B cell (primary cell): ENCODE measurements at regions not wholly inside any gene's neighbourhood (a gene's known extent, or its start where the extent isn't known, plus 50 kb on each side); places are given as distances from the start of the nearest gene placed in this dataset.

ENCODE experiments used
- ATAC-seq: fragments of 200-7000 bp; cut with Tn5 transposase; one replicate; pipeline ENCODE4 v1.10.0; 2021; ENCODE audit warnings: low read depth, mild to moderate bottlenecking, moderate number of reproducible peaks, moderate library complexity
- CTCF ChIA-PET: fragments of 350-600 bp; sonication (Branson Sonifier 250); formaldehyde crosslinking; loops from one replicate; lab custom pipeline; 2021; ENCODE audit warnings: antibody characterized with exemption, inconsistent platforms; lab: Charles Lee
- POLR2A ChIA-PET: fragments of 350-600 bp; sonication (Branson Sonifier 250); formaldehyde crosslinking; loops from one replicate; lab custom pipeline; 2021; ENCODE audit warnings: antibody characterized with exemption; lab: Charles Lee
- DNase-seq: peaks from one replicate; pipeline ENCODE4 v3.0.0; 2013
- H2AFZ ChIP-seq: 2 replicates; pipeline ENCODE4 v1.6.1; 2012; ENCODE audit warnings: mild to moderate bottlenecking, low read depth, low read length; ENCODE audit not compliant: insufficient read depth, poor library complexity, severe bottlenecking
- H3K27ac ChIP-seq, 2 donors: 1 replicate in 1 of 2; 2 replicates in 1 of 2; pipeline ENCODE4 v1.5.1; 2012 to 2013; ENCODE audit warnings: low read length in 2 of 2, mild to moderate bottlenecking in 2 of 2, moderate library complexity in 1 of 2
- H3K27me3 ChIP-seq, 4 experiments: fragments of 200-600 bp in 1 of 4; sonication (generic) in 1 of 4; replicated peaks in 1 of 4; 1 replicate in 2 of 4; 2 replicates in 2 of 4; pipeline versions ENCODE4 v1.6.1 to v1.7.0; 2013 to 2016; ENCODE audit warnings: low read length in 3 of 4, mild to moderate bottlenecking in 2 of 4, mixed read lengths in 1 of 4, moderate library complexity in 1 of 4; ENCODE audit not compliant: insufficient read depth in 4 of 4, control insufficient read depth in 3 of 4; ENCODE audit errors: control extremely low read depth in 1 of 4
- H3K36me3 ChIP-seq, 2 experiments: replicated peaks in 1 of 2; 1 replicate in 1 of 2; 2 replicates in 1 of 2; pipeline versions ENCODE4 v1.6.1 to v1.7.1; 2013; ENCODE audit warnings: low read length in 1 of 2; ENCODE audit not compliant: insufficient read depth in 2 of 2, control insufficient read depth in 1 of 2; ENCODE audit errors: control extremely low read depth in 1 of 2, extremely low read depth in 1 of 2
- H3K4me1 ChIP-seq, 2 donors: fragments of 200-600 bp in 1 of 2; sonication (generic) in 1 of 2; 1 replicate in 1 of 2; 2 replicates in 1 of 2; pipeline versions ENCODE4 v1.5.1 to v1.6.1; 2013 to 2017; ENCODE audit warnings: low read length in 2 of 2; ENCODE audit not compliant: control insufficient read depth in 2 of 2, insufficient read depth in 2 of 2
- H3K4me2 ChIP-seq: replicated peaks from 2 replicates; pipeline ENCODE3; 2012; ENCODE audit warnings: mild to moderate bottlenecking, low read depth, low read length; ENCODE audit not compliant: poor library complexity, severe bottlenecking
- H3K4me3 ChIP-seq, 5 experiments: fragments of 200-600 bp in 1 of 5; sonication (generic) in 1 of 5; 1 replicate in 3 of 5; 2 replicates in 2 of 5; pipeline versions ENCODE4 v1.5.1 to v1.7.0; 2011 to 2016; ENCODE audit warnings: low read length in 4 of 5, mild to moderate bottlenecking in 4 of 5, low read depth in 2 of 5, control low read depth in 1 of 5, moderate library complexity in 1 of 5; ENCODE audit not compliant: insufficient read depth in 1 of 5; ENCODE audit errors: control extremely low read depth in 1 of 5, extremely low read depth in 1 of 5
- H3K79me2 ChIP-seq: fragments of 200-600 bp; sonication (generic); one replicate; pipeline ENCODE4 v1.6.0; 2016; ENCODE audit warnings: low read length; ENCODE audit not compliant: control insufficient read depth, insufficient read depth
- H3K9ac ChIP-seq: fragments of 200-600 bp; sonication (generic); 2 replicates; pipeline ENCODE4 v1.6.1; 2017; ENCODE audit warnings: mild to moderate bottlenecking, low read length, moderate library complexity
- H3K9me3 ChIP-seq, 3 donors: one replicate each; pipeline versions ENCODE4 v1.6.1 to v1.7.1; 2013; ENCODE audit warnings: low read length in 2 of 3; ENCODE audit not compliant: control insufficient read depth in 2 of 3, insufficient read depth in 1 of 3; ENCODE audit errors: control extremely low read depth in 1 of 3
- H4K20me1 ChIP-seq: 2 replicates; pipeline ENCODE4 v1.6.0; 2012; ENCODE audit warnings: mild to moderate bottlenecking, low read length; ENCODE audit not compliant: insufficient read depth, control insufficient read depth, poor library complexity, severe bottlenecking
- H3K27ac Mint-ChIP-seq: one replicate; pipeline ENCODE4 v1.8.0; 2021; ENCODE audit warnings: mixed read lengths
- H3K27me3 Mint-ChIP-seq: one replicate; pipeline ENCODE4 v1.8.0; 2021; ENCODE audit warnings: mixed read lengths
- H3K4me1 Mint-ChIP-seq: one replicate; pipeline ENCODE4 v1.8.0; 2021; ENCODE audit warnings: mixed read lengths
- H3K4me3 Mint-ChIP-seq: one replicate; pipeline ENCODE4 v1.8.0; 2021; ENCODE audit warnings: mixed read lengths
- H3K9me3 Mint-ChIP-seq: one replicate; pipeline ENCODE4 v1.8.0; 2022; ENCODE audit warnings: mixed read lengths; ENCODE audit not compliant: insufficient read depth
- EZH2 ChIP-seq: IDR thresholded peaks from 2 replicates; pipeline ENCODE4 v1.6.1; 2012; ENCODE audit warnings: borderline replicate concordance, low read depth, mild to moderate bottlenecking, moderate library complexity, low read length; ENCODE audit not compliant: insufficient read depth, poor library complexity, severe bottlenecking
- WGBS: methylation state at CpG from one replicate; pipeline ENCODE4 v1.1.5; 2013; ENCODE audit warnings: missing lambda C conversion rate; ENCODE audit not compliant: insufficient coverage; 5-methylcytosine and 5-hydroxymethylcytosine counted together
- intact Hi-C: fragments of 100-400 bp; cut with micrococcal nuclease; formaldehyde crosslinking; loops from one replicate; pipeline ENCODE4 v1.10.0; 2022
- TF ChIP-seq, protein P1 (sequence below): fragments of 200-600 bp; IDR thresholded peaks from one replicate; pipeline ENCODE4 v1.8.0; 2022; ENCODE audit warnings: antibody characterized with exemption, mild to moderate bottlenecking

DNA sequence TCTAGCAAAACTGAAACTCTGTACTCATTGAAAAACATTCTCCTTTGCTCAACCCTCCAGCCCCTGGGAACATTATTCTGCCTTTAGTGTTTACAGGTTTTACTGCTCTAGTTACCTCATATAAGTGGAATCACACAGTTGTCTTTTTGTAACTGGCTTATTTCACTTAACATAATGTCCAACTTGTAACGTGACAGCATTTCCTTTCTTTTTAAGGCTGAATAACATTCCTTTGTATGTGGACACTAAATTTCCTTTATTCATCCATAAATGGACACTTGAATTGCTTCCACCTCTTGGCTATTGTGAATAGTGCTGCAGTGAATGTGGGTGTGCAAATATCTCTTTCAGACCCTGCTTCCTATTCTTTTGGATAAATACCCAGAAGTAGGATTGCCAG, 144.9 kb downstream of the ACTR3 start:
- WGBS, result no CpG with 5 or more reads among the region's 1 CpG
- CTCF ChIA-PET, result no interaction called here
- no peaks in the 10 kb centered on the region for H3K79me2 ChIP-seq
- peaks cover 38% of the 10 kb centered on the region for H3K27me3 Mint-ChIP-seq
- H3K4me1 Mint-ChIP-seq, result no peaks in the 10 kb centered on the region
- intact Hi-C loops, result no loop called here
- ATAC-seq (no peak), DNase-seq (no peak)
- H3K9me3 ChIP-seq, result peaks cover 0 to 1% (median 0%) of the 10 kb centered on the region in 3 donors
- no peak overlapping the region for H3K27ac Mint-ChIP-seq
- peaks cover 0 to 3% (median 0%) of the 10 kb centered on the region in 4 experiments for H3K27me3 ChIP-seq
- H3K36me3 ChIP-seq, result no peaks in the 10 kb centered on the region
- no peak overlapping the region for H2AFZ ChIP-seq
- no peak overlapping the region for H3K9ac ChIP-seq
- no peaks in the 10 kb centered on the region for H3K4me1 ChIP-seq
- TF ChIP-seq EZH2, result no peak
- TF ChIP-seq, protein P1, sequence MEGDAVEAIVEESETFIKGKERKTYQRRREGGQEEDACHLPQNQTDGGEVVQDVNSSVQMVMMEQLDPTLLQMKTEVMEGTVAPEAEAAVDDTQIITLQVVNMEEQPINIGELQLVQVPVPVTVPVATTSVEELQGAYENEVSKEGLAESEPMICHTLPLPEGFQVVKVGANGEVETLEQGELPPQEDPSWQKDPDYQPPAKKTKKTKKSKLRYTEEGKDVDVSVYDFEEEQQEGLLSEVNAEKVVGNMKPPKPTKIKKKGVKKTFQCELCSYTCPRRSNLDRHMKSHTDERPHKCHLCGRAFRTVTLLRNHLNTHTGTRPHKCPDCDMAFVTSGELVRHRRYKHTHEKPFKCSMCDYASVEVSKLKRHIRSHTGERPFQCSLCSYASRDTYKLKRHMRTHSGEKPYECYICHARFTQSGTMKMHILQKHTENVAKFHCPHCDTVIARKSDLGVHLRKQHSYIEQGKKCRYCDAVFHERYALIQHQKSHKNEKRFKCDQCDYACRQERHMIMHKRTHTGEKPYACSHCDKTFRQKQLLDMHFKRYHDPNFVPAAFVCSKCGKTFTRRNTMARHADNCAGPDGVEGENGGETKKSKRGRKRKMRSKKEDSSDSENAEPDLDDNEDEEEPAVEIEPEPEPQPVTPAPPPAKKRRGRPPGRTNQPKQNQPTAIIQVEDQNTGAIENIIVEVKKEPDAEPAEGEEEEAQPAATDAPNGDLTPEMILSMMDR, result no peak
- no peaks in the 10 kb centered on the region for H4K20me1 ChIP-seq
- no peak overlapping the region for H3K27ac ChIP-seq
- POLR2A ChIA-PET, result no interaction called here
- no peak overlapping the region for H3K4me2 ChIP-seq
- H3K4me3 Mint-ChIP-seq, result no peak overlapping the region
- H3K9me3 Mint-ChIP-seq, result no peaks in the 10 kb centered on the region
- no peak overlapping the region for H3K4me3 ChIP-seq

DNA sequence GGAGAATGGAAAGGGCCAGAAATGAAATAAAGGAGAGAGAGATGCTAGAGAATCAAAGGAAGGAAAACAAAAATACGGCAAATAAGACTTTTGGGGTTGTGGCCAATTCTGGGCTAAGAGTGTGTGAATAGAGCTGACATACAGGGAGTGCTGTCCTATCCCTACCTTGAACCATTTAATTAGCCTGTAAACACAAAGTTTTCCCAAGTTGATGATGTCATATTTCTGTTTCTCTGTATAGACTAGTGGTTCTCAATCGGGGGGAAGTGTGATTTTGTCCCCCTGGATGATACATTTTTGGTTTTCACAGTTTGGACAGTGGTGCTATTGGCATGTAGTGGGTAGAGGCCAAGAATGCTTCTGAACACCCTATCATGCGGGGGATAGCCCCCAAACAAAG, 148.8 kb downstream of the ACTR3 start:
- H3K4me2 ChIP-seq, result no peak overlapping the region
- no peak for TF ChIP-seq EZH2
- TF ChIP-seq, protein P1, result no peak
- DNase-seq (no peak), ATAC-seq (no peak)
- ChIA-PET CTCF (interaction anchor here (1.0 kb wide), 1 partner anchor 9 kb away, joined by 3 read pairs; no protein-coding TSS in a partner anchor), POLR2A (no interaction called here)
- H3K36me3 ChIP-seq, result no peaks in the 10 kb centered on the region
- H3K27me3 ChIP-seq, result peaks cover 0 to 3% (median 0%) of the 10 kb centered on the region in 4 experiments
- H3K4me1 ChIP-seq, result no peaks in the 10 kb centered on the region
- no peaks in the 10 kb centered on the region for H3K9me3 Mint-ChIP-seq
- WGBS, result 100% methylated on average over 1 of the region's 3 CpGs
- H3K9me3 ChIP-seq, result peaks cover 0 to 1% (median 0%) of the 10 kb centered on the region in 3 donors
- no peak overlapping the region for H3K4me3 ChIP-seq
- H2AFZ ChIP-seq, result no peak overlapping the region
- no peak overlapping the region for H3K9ac ChIP-seq
- H3K79me2 ChIP-seq, result no peaks in the 10 kb centered on the region
- H3K4me3 Mint-ChIP-seq, result no peak overlapping the region
- no peaks in the 10 kb centered on the region for H4K20me1 ChIP-seq
- no peak overlapping the region for H3K27ac Mint-ChIP-seq
- H3K27ac ChIP-seq, result no peak overlapping the region
- H3K27me3 Mint-ChIP-seq, result peaks cover 25% of the 10 kb centered on the region
- no peaks in the 10 kb centered on the region for H3K4me1 Mint-ChIP-seq
- intact Hi-C loops, result no loop called here
